ENCODE measurements at regions not wholly inside any gene's neighbourhood (a gene's known extent, or its start where the extent isn't known, plus 50 kb on each side); places are given as distances from the start of the nearest gene placed in this dataset.

DNA sequence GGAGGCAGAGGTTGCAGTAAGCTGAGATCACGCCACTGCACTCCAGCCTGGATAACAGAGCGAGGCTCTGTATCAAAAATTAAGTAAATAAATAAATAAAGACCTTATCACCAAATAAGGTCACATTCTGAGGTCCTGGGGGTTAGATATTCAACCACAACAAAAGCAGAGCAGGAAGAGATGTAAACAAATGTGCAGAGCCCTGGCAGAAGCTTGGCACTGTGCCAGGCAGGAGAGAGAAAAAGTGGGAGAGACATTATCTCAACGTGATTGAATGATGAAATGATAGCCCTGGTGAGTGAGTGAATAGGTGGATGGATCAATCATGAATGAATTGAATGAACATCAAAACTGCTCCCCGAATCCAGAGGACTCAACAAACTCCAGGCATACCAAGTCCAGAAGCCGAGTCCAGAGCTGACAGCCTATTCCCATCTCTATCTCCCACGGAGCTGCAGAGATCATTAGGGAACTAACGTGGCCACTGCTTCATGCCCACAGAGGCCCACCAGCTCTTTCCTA is 150.7 kb downstream of the TOMM20 start:
- H3K4me1 ChIP-seq (ENCODE audit: insufficient read depth, low read length) = peaks cover 57% of the 10 kb centered on the region

GRCh38 chr1:234976861-234977680 is 151.6 kb downstream of the TOMM20 start:
- no peak overlapping the region for H3K27ac ChIP-seq (ENCODE audit: low read depth, low read length)
- Mint-ChIP-seq H3K4me3 (ENCODE audit: unreplicated experiment) (no peak overlapping the region), H3K36me3 (ENCODE audit: low read depth, unreplicated experiment) (no peaks in the 10 kb centered on the region), H3K27me3 (ENCODE audit: low read depth, unreplicated experiment) (no peaks in the 10 kb centered on the region), H3K27ac (ENCODE audit: unreplicated experiment) (peak overlapping the region; percentile 77), H3K4me1 (ENCODE audit: low read depth, unreplicated experiment) (peaks cover 63% of the 10 kb centered on the region), H3K9me3 (ENCODE audit: unreplicated experiment) (no peaks in the 10 kb centered on the region)
- no peak for FAIRE-seq
- no peak overlapping the region for H2AFZ ChIP-seq (ENCODE audit: low read depth, low read length)
- TF ChIP-seq EZH2 (IDR thresholded peaks at IDR 0.05; ENCODE audit: insufficient read depth, low read length) (no peak), CTCF (IDR thresholded peaks at IDR 0.05; ENCODE audit: insufficient read depth, low read depth, low read length) (no peak)
- no peak overlapping the region for H3K4me2 ChIP-seq (ENCODE audit: low read length)
- H3K36me3 ChIP-seq (ENCODE audit: insufficient read depth, low read length) = no peaks in the 10 kb centered on the region
- no peak overlapping the region for H3K4me3 ChIP-seq (ENCODE audit: insufficient read depth, low read depth, low read length)
- H3K27me3 ChIP-seq (ENCODE audit: insufficient read depth, low read length) = no peaks in the 10 kb centered on the region
- no peak overlapping the region for H3K9ac ChIP-seq (ENCODE audit: low read length)
- no peaks in the 10 kb centered on the region for H4K20me1 ChIP-seq (ENCODE audit: insufficient read depth, low read length)
- H3K9me3 ChIP-seq (ENCODE audit: insufficient read depth, low read depth, low read length) = no peaks in the 10 kb centered on the region
- peaks cover 57% of the 10 kb centered on the region for H3K4me1 ChIP-seq (ENCODE audit: insufficient read depth, low read length)
- no peak for DNase-seq (ENCODE audit: low read depth)
- H3K79me2 ChIP-seq (ENCODE audit: insufficient read depth, low read length) = no peaks in the 10 kb centered on the region

More for the DNA sequence above, 150.7 kb downstream of the TOMM20 start:
- TF ChIP-seq CTCF (IDR thresholded peaks at IDR 0.05; ENCODE audit: insufficient read depth, low read depth, low read length) (no peak), EZH2 (IDR thresholded peaks at IDR 0.05; ENCODE audit: insufficient read depth, low read length) (no peak)
- H4K20me1 ChIP-seq (ENCODE audit: insufficient read depth, low read length) = no peaks in the 10 kb centered on the region
- H3K9ac ChIP-seq (ENCODE audit: low read length) = peak overlapping the region; percentile 75
- H3K4me3 Mint-ChIP-seq (ENCODE audit: unreplicated experiment) = peak overlapping the region; percentile 64
- H3K4me1 Mint-ChIP-seq (ENCODE audit: low read depth, unreplicated experiment) = peaks cover 56% of the 10 kb centered on the region
- no peak overlapping the region for H2AFZ ChIP-seq (ENCODE audit: low read depth, low read length)
- H3K27ac Mint-ChIP-seq (ENCODE audit: unreplicated experiment) = peak overlapping the region; percentile 15
- no peak for DNase-seq (ENCODE audit: low read depth)
- no peaks in the 10 kb centered on the region for H3K36me3 ChIP-seq (ENCODE audit: insufficient read depth, low read length)
- peak overlapping the region; percentile 66 for H3K4me2 ChIP-seq (ENCODE audit: low read length)
- no peaks in the 10 kb centered on the region for H3K9me3 ChIP-seq (ENCODE audit: insufficient read depth, low read depth, low read length)
- H3K27me3 Mint-ChIP-seq (ENCODE audit: low read depth, unreplicated experiment) = no peaks in the 10 kb centered on the region
- H3K9me3 Mint-ChIP-seq (ENCODE audit: unreplicated experiment) = no peaks in the 10 kb centered on the region
- H3K4me3 ChIP-seq (ENCODE audit: insufficient read depth, low read depth, low read length) = no peak overlapping the region
- H3K27ac ChIP-seq (ENCODE audit: low read depth, low read length) = peak overlapping the region; percentile 96
- FAIRE-seq = no peak
- H3K79me2 ChIP-seq (ENCODE audit: insufficient read depth, low read length) = no peaks in the 10 kb centered on the region
- no peaks in the 10 kb centered on the region for H3K36me3 Mint-ChIP-seq (ENCODE audit: low read depth, unreplicated experiment)
- no peaks in the 10 kb centered on the region for H3K27me3 ChIP-seq (ENCODE audit: insufficient read depth, low read length)

All from astrocyte (in vitro differentiated cells and primary cell).